ENCODE measurements at regions not wholly inside any gene's neighbourhood (a gene's known extent, or its start where the extent isn't known, plus 50 kb on each side); places are given as distances from the start of the nearest gene placed in this dataset.
"Not testable (repeated sequence)": the region's sequence is repeated elsewhere in the genome, so short reads cannot be mapped to it uniquely, and the experiment has no call there.

DNA sequence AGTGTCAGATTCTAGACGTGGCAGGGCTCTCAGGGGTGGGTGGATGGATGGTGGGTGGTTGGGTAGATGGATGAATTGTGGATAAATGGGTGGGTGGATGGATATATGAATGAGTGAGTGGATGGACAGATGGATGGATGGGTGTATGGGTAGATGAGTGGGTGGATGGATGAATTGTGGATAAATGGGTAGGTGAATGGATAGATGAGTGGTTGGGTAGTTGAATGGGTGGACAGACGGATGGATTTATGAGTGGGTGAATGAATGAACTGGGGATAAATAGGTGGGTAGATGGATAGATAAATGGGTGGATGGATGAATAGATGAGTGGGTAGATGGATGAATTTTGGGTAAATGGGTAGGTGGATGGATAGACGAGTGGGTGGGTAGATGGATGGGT, 111.0 kb upstream of the ZNF469 start:
- not testable (repeated sequence) for DNase-seq (ENCODE audit: low spot score)

GRCh38 chr16:88272437-88272836, 110.3 kb upstream of the ZNF469 start:
- DNase-seq (ENCODE audit: low spot score), result not testable (repeated sequence)

- not testable (repeated sequence) for DNase-seq (ENCODE audit: low spot score)
These were observed 108.5 kb upstream of the ZNF469 start for GRCh38 chr16:88274126-88274750.

DNA sequence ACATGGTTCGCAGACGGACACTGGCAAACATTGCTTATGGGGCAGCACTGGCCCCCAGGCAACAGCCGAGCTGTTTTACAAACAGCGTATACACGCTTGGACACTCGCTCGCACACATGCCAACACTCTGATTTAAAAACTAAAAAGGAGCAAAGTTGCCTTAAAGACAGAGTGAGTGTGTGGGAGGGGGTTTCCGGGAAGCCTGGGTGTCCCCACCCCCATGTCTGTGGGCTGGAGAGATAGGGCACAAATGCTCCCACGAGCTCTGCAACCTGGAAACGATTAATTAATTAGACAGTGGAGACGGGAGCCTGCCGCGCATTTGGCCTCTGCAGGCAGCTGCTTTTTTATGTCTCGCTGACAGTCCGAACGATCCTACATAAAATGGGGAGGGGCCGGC, 107.9 kb upstream of the ZNF469 start:
- DNase-seq (ENCODE audit: low spot score), result no peak

GRCh38 chr16:88275336-88276122, 107.2 kb upstream of the ZNF469 start:
- not testable (repeated sequence) for DNase-seq (ENCODE audit: low spot score)

More for the DNA sequence above, 107.9 kb upstream of the ZNF469 start:
- no peak for TF ChIP-seq CTCF (IDR thresholded peaks at IDR 0.05; ENCODE audit: extremely low read depth, missing control alignments)

GRCh38 chr16:88276123-88276588, 106.6 kb upstream of the ZNF469 start:
- not testable (repeated sequence) for DNase-seq (ENCODE audit: low spot score)

DNA sequence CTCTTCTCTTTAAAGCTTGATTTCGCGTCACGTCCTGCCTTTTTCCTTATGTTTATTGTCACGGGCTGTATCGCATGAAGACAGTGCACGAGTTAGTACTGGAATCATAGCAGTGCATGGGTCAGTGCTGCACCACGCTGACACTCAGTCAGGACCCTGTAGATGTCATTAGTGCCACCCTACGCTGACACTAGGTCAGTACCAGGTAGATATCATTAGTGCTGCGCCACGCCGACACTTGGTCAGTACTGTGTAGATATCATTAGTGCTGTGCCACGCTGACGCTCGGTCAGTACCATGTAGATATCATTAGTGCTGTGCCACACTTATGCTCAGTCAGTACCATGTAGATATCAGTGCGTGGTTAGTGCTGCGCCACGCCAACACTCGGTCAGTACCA, 106.2 kb upstream of the ZNF469 start:
- TF ChIP-seq CTCF (IDR thresholded peaks at IDR 0.05; ENCODE audit: extremely low read depth, missing control alignments), result no peak
- no peak for DNase-seq (ENCODE audit: low spot score)

- DNase-seq (ENCODE audit: low spot score), result no peak
- no peak for TF ChIP-seq CTCF (IDR thresholded peaks at IDR 0.05; ENCODE audit: extremely low read depth, missing control alignments)
These were observed 102.8 kb upstream of the ZNF469 start for GRCh38 chr16:88279998-88280397.

- no peak for DNase-seq (ENCODE audit: low spot score)
- TF ChIP-seq CTCF (IDR thresholded peaks at IDR 0.05; ENCODE audit: extremely low read depth, missing control alignments), result no peak
These were observed 100.7 kb upstream of the ZNF469 start for GRCh38 chr16:88281858-88282563.
